ENCODE measurements at regions not wholly inside any gene's neighbourhood (a gene's known extent, or its start where the extent isn't known, plus 50 kb on each side); places are given as distances from the start of the nearest gene placed in this dataset.
"Not testable (repeated sequence)": the region's sequence is repeated elsewhere in the genome, so short reads cannot be mapped to it uniquely, and the experiment has no call there.

- DNase-seq (ENCODE audit: low read depth): no peak
Observed at GRCh38 chr3:124137216-124137615, 145.3 kb upstream of the ROPN1 start.

DNA sequence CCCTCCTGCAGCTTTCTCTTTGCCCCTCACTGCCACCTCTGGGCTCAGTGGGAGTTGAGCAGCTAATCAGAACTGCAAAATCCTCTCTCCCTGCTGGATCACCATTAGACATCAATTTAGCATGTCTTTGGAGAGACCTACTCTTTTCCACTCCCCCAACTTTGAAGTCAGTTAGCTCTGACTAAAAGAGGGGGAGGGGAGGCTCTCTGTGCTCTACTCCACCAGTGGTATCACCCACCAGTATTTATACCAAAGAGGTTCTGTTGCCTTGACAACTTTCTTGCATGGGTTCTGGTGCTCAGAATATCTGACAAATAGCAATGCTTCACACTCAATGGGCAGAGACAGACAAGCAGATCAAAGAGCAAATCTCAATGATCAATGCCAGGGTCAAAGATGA, 146.2 kb upstream of the ROPN1 start:
- no peak for DNase-seq (ENCODE audit: low read depth)

- DNase-seq (ENCODE audit: low read depth): no peak
Observed at GRCh38 chr3:124140746-124141145, 148.8 kb upstream of the ROPN1 start.

DNA sequence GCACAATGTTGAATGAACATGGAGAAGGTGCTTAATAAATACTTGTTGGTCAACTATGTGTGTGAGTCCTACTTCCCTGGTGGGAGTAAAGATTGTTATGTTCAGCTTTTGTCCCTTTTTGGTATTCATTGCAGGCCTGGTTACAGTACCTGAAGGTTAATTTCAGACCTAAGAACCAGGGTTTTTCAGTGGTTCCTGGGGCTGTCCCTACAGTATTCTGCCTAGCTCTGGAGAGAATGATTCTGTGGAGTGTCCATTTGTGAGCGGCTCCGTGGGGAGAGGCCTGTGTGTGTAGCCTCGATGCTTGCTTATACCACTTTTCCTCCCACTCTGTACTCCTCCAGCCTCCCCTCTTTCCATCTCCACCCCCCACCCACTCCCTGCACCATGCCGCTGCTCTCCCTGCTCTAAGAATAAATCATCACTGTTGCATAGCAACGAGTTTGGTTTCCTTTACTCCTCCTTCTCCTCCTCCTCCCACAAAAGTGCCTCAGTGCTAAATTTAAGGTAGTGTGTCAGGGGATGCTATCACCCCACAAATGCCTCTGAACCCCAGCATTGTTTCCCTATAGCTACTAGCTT, 150.6 kb upstream of the ROPN1 start:
- no peak for DNase-seq (ENCODE audit: low read depth)

DNA sequence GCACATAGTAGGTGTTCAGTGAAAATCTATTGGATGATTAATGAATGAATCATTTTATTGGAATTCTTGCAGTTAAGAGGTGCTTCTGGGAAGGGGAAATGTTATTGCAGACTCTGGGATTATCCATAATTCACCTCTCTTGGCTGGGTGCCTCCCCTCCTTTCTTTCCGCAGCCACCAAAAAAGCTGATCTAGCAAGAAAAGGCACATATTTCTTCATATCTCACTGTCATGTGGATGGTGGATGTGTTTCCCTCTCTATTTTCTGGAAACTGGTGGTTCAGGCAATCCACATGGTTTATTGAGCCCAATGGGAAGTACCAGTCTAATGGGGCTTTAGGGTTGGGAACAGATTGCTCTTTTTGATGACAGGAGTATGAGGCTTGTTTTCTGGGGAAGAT, 151.1 kb upstream of the ROPN1 start:
- no peak for DNase-seq (ENCODE audit: low read depth)

GRCh38 chr3:124144035-124144814, 152.3 kb upstream of the ROPN1 start:
- no peak for DNase-seq (ENCODE audit: low read depth)

DNA sequence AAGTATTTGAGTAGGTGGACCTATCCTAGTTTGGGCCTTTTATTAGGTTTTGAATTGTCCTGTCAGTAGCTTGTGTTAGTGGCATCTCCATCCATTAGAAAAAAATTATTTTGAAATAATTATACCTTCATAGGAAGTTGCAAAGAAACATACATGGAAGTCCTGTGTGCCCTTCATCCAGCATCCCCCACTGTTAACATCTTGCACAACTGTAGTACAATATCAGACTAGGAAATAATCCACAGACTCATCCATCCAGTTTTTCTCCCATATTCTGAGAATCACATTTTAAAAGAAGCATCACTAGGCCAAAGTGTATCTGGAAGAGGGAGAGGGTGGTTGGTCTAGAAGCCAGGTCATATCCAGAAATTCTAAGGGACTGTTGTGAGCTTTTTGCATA, 155.5 kb upstream of the ROPN1 start:
- no peak for DNase-seq (ENCODE audit: low read depth)

DNA sequence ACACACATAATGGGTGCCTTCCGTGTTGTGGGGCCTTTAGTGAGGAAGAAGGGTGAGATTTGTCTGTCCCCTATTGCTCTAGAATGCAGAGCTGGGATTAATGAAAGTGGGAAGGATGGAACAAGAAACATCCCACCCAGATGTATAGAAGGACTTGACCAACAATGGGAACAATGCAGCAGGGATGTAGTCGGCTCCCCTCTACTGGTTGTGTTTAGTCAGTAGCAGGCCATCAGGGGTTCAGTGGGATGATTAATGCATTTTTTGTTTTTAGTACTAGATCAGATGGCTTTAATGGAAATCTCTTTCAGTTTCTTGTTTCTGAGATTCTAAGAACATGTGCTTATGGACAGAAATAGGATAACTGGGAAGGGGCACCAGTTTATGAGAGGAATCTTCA, 156.0 kb upstream of the ROPN1 start:
- DNase-seq (ENCODE audit: low read depth): no peak

DNA sequence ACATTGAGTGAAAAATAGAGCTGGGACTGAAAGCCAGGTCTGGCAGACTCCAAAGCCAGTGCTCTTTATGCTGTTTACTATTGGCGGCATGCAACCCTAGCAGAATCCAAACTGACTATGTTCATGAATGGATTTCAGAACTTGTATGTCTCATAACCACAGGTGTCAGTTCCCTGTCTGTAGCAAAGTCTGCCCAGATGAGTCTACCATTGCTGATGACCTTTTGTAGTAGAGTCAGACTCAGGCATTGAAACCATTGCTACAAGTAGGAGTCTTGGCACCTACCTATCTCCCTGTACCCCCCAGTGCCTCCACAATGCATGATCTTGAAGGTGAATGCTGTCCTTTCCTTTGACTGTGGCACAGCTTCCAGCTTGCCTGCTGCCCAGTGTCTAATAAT, 157.2 kb upstream of the ROPN1 start:
- DNase-seq (ENCODE audit: low read depth): no peak

DNA sequence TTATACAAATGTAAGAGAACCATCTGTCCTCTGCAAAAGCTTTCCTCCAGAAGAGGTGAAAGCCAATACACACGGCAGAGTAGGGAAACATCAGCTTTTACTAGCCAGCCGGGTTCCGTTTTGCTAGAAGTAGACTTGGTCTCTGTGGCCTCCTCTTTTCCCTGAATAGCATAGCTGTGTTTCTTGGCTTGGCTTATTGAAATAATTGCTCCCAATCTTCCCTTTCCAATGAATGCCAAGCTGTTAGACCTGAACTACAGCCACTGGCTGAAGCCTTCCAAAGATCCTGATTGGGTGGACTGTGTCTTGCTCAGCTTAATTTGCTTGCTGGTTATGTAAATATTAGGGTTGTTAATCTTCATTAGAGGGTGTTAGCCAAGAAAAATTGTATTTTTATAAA, 157.8 kb upstream of the ROPN1 start:
- no peak for DNase-seq (ENCODE audit: low read depth)

- not testable (repeated sequence) for DNase-seq (ENCODE audit: low read depth)
Observed at GRCh38 chr3:124152891-124153290, 161.0 kb upstream of the ROPN1 start.

DNA sequence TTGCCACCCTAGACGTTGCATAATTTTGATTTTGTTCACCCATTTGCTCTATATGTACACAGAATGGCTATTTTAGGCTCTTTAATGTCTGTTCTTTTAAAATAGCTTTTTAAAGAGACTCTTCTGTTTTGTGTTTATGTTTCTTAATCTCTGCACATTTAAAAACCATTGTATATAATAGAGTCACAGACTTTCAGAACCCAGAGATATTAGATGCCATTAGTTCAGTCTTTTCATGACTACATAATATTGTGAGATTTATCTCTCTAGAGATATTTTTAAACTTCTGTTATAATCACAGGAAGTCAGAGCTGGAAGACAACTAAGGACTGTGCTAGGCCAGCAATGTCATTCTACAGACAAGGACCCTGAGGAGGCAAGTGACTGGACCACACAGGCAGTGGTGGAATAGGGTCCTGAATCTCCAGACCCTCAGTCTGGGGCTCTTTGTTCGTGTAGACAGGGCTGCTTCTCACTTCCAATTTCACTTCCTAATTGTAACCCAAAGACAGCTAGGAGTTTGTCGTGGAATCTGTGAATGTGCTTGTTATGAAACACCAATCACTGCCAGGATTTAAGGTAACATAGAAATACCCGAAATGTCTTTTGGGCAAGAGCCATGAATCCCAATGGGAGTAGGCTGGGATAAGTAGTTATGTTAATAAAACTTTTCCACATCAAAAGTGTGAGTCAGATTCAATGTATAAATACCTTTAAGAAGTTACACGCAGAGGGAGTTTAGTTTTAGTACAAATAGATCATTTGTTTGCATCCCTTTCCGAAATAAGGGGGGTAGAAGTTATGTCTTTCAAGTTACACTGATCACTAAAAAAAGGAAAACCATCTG, 165.2 kb upstream of the ROPN1 start:
- no peak for DNase-seq (ENCODE audit: low read depth)

GRCh38 chr3:124157748-124158147, 165.8 kb upstream of the ROPN1 start:
- DNase-seq (ENCODE audit: low read depth): no peak

DNA sequence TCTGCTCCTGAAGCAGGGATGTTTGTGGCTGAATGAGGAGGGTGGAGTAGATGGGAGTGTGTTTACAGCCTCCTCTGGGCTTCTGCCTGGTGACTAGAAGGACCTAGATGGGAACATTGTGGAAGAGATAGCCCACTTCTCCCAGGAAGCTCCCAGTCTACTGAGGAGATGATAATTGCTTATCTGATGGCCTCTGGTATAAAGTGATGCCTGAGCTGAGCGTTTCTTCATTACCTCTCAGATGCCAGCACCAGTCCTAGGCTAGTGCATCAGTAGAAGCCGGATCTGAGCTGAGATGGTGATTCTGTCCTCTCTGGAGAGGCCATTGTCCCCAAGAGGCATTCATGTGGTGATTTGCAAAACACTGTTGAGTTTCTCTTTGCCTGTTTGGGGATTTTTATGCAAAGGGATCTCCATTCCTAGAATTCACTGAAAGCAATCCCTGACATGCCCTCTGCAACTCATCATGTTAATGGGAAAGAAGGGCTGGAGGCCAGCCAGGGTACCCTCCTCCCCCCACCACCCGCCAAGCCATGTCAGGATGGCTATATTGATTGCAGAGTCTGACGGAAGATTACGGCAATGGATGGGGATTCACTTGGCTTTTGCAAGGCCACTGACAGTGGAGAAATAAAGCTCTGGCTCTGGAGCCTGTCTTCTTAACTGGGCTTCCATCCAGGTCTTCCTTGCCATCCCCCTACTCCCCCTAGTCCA, 166.4 kb upstream of the ROPN1 start:
- DNase-seq (ENCODE audit: low read depth): no peak

DNA sequence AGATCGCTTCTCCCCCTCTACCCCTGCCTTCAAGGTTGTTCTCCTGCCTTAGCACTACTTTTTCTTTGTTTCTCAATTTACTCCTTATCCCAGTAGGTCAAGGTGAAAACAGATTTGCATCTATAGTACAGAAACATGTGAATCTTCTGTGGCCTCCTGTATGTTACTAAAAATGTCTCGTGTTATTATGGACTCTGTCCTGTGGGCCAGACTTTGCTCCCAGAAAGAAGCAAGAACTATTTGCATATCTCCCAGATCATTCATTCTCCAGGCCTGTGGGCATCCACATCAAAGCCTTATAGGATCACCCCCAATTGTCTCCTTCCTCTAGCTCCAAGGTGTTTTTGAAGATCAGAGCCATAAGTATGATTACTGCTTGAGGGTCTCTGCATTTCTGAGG, 169.5 kb upstream of the ROPN1 start:
- no peak for DNase-seq (ENCODE audit: low read depth)

GRCh38 chr3:124163689-124164088, 171.8 kb upstream of the ROPN1 start:
- DNase-seq (ENCODE audit: low read depth): no peak

GRCh38 chr3:124168271-124168670, 176.3 kb upstream of the ROPN1 start:
- DNase-seq (ENCODE audit: low read depth): no peak

DNA sequence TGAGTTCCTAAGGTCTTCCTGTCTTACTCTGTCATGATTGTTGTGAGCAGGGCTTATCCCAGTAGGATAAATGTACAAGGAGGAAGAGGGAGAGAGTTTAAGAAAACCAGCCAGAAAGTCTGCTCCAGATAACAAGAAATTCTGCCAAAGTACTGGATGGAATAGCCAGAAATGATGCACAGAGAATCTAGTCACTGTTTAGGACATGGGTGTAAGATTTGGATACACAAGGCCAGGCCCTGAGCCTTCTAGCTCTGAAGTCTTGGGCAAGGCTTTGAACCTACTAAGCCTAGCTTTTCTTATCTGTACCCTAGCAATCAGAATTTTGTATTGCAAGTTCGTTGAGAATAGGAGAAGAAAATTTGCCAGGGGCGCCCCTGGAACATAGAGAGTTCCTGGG, 180.4 kb upstream of the ROPN1 start:
- no peak for DNase-seq (ENCODE audit: low read depth)

GRCh38 chr3:124172816-124173215, 180.9 kb upstream of the ROPN1 start:
- no peak for DNase-seq (ENCODE audit: low read depth)

DNA sequence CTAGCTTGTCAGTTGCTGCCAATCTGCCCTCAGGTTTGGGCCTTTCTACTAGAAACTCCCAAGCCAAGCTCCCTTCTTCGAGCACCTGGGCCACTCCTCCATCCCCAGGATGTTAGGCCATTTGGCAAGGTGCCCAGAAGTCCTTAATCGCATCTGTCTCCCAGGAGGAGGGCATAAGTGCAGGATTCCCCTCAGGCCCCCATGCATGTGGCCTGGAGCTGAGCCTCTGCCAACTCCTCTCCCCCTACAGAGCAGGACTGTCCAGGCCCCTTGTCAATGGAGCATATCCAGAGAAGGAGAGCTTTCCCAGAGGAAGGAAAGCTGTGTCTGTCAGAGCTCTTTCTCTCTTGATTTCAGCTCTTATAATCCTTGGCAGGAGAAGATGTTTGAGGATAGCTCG, 182.6 kb upstream of the ROPN1 start:
- DNase-seq (ENCODE audit: low read depth): no peak

DNA sequence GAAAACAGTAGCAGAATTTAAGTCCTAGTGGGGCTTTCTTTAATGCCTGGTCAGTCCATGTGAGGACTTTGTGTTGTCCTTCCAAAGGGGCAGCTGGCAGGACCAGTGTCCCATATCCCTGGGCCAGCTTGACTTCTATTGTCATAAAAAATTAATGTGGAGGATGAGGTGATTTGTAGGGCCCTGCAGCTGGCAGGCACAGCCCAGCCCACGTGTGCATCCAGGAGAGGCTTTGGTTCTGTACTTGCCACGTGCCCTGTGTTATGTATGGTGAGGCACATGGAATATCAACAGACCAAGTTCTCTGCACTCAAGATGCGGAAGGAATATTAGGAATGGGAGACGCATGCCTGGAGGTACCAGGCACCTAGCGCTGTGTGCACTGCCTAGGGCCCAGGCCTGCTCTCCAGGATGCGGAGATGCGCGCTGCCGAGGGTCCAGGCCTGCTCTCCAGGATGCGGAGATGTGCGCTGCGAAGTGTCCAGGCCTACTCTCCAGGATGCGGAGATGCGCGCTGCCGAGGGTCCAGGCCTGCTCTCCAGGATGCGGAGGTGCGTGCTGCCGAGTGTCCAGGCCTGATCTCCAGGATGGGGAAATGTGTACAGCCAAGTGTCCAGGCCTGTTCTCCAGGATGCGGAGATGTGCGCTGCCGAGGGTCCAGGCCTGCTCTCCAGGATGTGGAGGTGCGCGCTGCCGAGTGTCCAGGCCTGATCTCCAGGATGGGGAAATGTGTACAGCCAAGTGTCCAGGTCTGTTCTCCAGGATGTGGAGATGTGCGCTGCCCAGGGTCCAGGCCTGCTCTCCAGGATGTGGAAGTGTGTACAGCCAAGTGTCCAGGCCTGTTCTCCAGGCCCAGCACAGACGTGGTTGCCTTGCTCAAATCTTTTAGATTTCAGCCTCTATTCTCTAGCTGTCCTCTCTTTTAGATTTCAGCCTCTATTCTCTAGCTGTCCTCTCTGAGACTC, 183.3 kb upstream of the ROPN1 start:
- no peak for DNase-seq (ENCODE audit: low read depth)

All from stimulated activated CD8-positive, alpha-beta memory T cell treated with anti-CD3 and anti-CD28 coated beads, Interleukin-15, amount 100 ng/mL, for 24 hours (primary cell).